ENCODE measurements at regions not wholly inside any gene's neighbourhood (a gene's known extent, or its start where the extent isn't known, plus 50 kb on each side); places are given as distances from the start of the nearest gene placed in this dataset.

DNA sequence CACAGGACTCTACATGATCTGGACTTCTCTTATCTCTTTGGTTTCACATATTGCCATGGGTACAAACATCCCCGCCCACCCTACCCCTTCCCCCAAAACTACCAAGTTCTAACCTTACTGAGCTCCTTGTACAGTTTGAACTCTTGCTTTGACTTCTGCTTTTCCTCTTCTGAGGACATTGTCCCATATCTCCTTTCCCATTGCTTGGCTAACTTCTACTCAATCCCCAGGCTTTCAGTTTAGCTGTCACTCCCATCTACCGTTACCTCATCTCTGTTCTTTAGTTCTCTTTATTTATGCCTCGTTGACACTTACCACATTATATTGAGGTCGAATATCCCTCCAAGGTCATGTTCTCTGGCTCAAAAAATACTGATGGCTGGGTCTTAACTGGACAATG is 393.5 kb upstream of the CADM1 start:
- DNase-seq (ENCODE audit: low read depth): no peak

DNA sequence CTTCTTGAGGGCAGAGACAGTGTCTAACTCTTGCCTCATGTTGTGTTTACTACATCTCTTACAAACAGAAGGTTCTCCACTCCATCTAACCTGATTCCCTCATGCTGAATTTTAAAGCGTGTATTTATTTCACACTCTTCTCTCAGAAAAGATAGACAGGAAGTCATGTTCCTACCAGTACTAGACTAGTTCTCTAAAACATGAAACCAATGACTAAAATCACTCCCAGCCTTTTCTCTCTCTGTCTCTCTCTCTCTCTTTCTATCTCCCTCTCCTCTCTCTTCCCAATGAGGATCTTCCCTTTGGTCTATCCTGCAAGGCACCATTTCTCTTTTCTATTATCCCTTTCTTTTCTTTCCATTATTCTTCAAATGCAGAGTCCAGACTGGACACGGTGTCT is 391.9 kb upstream of the CADM1 start:
- no peak for DNase-seq (ENCODE audit: low read depth)

DNA sequence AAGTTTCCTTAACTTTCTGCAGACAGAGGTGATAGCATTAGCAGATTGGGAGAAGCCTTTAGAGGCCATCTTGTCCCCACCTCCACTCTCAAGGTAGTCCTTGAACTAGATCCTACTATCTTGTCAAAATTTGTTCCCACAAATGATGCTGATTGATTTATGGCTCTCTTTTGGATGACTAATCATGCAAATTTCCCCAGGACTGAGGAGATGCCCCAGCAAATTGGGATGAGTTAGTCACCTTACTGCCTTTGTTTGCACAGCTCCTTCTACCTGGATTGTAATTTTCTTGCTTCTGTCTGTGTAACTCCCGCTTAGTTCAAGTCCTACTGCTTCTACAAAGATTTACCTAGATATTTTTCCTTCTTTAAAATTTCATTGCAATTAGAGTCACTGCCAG is 391.4 kb upstream of the CADM1 start:
- DNase-seq (ENCODE audit: low read depth): no peak

DNA sequence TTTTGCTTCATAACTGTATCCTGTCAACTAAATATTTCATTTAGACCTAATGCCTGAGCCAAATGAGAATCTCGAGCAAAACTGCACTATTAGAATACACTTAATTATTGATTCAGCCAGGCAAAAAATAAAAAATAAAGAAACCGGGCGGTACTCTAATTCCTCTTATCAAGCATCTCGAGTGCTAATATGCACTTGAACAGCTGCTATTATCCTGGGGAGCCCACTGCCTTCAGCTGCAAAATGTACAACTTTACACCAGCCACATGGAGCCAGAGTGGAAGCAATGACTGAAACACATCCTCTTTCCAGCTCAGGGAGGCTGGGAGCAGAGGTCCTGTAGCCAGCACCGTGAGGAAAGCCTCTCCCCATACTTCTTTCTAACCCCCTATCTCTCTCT is 390.0 kb upstream of the CADM1 start:
- DNase-seq (ENCODE audit: low read depth): no peak

DNA sequence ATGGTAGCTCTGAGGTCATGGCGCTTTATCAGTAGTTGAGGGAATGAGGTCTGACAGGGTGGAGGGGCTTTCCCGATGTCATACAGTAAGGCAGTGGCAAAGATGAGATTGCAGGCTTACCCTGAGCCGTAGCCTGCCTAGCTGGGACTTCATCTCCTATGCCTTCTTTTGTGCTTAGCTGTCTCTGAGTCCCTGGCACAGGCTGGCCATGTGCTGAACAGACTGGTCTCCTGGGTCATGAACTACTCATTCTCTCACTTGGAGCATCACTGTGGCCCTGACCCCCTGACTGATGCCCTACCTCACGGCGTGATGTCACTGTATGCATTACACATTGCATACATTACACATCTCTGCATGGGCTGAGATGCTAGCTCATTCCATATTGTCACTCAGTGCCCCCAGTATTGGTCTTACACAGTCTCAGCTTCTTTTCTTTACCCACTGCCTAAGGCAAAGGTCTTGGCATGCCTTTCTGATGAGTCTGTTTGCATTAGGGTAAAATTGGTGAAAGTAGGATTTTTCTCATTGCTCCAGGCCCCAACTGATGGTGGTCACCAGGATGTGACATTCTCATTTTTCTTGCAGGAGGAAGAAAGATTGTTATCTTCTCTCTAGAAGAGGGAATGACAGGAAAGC is 389.4 kb upstream of the CADM1 start:
- no peak for DNase-seq (ENCODE audit: low read depth)

DNA sequence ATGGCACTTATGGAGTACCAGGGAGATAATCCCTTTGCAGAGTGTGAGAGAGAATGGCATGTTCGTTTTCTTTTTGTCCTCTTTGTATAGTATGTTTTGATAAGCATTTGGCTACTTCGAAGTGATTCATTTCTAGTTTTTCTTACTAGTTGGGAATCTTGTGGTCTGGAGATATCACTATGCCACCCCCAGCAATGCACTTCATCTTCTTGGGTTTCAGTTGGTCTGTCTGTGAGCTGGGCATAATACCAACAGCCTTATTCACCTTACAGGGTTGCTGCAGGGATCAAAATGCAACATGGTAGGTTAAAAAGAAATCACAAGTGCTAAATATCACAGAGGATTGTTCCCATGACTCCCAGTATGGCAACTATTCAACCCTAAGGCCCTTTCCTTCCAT is 387.8 kb upstream of the CADM1 start:
- DNase-seq (ENCODE audit: low read depth): no peak

DNA sequence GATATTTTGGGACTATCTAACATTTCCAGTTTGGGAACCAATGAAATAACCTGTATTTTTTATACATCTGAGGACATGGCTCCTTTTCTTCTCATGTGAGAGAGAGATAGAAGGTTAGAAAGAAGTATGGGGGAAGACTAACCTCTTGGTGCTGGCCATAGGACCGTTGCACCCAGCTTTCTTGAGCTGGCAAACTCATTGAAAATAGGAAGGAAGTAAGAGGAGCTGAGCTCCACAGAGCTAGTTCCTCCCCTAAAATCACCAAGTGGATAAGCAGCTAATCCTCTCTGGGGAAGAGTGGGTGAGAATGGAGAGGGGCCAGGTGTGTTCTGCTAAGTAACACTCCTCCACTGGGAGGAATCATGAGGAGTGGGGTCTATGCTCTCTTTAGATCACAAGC is 387.4 kb upstream of the CADM1 start:
- DNase-seq (ENCODE audit: low read depth): no peak

DNA sequence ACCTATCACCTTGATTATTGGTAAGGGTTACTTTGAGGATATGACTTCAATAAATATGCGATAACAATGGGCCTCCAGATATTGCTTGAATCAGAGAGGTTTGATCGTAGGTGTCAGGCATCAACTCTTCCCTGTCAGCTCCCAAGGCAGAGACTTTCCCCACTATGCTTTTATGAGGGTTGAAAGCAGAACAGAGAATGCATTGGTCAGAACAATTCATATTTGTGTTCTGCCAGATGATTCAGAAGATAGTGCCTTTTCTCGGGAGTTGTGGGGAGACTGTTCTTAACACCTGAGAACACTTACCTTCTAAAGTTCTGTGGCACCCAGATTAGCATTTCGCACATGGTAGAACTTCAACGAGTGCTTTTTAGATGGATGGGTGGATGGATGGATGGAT is 386.3 kb upstream of the CADM1 start:
- no peak for DNase-seq (ENCODE audit: low read depth)

DNA sequence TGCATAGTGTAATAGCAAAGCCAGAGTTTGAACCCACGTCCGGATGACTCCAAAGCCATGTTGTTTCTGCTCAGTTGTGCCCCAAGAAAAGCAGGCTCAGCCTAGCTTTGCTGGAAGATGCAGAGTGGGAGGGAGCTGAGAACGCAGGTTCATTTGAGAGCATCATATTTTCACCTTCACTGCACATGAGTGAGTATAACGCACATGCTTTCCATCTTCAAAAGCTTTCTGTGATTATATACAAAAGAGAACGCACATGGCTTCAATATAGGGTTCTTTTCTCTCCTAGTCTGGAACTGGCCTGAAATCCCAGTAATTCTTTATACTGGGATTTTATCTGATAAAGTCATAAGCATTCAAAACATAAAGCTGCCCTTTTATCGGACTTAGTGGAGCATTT is 385.5 kb upstream of the CADM1 start:
- DNase-seq (ENCODE audit: low read depth): no peak

DNA sequence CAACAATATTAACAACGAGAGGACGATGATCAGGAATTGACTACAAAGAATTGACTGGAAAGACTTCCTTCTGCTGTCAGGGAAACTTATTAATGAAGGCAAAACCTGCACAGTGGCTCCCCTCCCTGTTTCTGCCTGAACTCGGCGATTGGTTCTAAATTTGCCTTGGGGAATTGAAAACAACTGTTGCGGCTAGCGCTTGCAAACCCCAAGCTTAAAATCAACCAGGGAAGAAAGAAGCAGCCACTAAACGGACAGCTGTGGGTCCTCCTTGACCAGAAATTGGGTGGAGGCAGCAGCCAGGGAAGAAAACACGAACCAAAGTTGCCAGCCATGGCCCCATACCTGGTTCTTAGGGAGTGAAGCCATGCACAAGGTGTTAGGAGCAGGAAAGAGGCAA is 383.5 kb upstream of the CADM1 start:
- DNase-seq (ENCODE audit: low read depth): no peak

DNA sequence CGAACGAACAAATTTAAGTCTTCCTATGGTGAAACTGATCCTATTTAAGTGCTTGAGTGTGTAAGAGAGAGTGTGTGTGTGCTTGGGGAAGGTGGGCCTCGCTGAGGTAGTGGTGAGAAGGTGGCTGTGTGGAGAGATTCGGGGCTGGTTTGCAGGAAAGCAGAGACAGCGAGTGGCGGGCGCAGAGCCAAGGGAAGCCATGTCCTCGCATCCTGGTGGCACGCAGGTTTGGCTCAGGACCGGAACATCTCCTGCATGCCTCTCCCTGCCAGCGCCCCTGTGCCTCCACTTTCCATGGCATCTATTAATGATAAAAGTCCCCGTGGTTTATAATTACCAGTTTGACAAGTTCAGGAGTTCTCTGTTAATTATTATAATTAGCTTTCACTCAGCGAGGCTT is 383.1 kb upstream of the CADM1 start:
- no peak for DNase-seq (ENCODE audit: low read depth)

DNA sequence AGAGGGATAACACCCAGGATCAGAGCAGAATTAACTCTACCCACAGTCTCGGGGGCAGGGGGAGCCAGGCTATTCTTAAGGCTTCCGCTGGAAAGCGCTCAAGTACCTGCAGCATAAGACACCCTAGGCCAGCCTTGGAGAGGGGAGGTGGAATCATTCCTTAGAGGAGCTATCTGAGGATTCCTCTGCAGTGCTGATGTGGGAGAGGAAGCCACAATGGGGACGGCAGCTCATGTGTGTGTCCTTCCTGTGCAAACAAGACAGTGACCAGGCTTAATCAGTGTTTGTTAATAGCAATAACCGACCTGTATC is 382.2 kb upstream of the CADM1 start:
- DNase-seq (ENCODE audit: low read depth): no peak

DNA sequence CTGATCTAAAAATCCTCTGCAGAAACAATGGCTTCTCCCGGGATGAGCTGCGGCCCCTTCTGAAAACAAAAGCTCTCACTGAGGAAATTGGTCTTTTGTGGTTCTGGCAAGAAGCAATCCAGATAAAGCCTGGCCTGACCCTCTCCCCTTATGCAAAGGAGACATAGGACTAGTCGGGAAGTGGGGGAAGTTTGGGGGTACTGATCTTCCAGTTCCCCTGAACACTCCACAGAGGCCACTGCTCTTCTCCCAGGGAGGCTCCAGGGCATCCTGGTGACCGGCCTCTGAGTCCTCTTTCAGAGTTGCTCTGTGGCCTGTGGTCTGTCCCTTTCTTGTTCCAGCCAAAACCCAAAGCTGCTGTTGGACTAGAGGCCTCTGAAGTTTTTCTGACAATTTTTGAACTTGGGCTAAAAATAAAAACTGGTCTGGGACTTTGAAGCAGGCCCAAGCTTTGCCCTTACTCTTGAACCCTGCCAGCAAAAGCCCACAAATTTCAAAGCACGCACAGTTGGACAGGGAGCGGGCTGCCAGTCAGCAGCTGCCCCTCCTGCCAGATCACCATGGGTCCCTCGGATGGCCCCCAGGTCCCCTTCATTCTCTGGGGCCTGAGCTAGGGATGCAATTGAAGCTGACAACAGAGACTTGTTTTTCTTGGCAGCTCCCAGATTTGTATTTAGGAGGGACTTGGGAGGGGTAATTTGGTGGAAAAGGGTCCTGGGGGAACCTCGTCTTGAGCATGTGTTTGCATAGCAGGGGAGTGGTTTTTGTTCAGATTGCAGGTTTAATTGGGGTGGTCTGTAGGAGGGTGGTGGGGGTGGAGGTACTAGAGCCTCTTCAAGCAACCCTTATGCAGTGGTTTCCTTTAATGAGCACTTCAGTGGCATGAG is 381.6 kb upstream of the CADM1 start:
- no peak for DNase-seq (ENCODE audit: low read depth)

DNA sequence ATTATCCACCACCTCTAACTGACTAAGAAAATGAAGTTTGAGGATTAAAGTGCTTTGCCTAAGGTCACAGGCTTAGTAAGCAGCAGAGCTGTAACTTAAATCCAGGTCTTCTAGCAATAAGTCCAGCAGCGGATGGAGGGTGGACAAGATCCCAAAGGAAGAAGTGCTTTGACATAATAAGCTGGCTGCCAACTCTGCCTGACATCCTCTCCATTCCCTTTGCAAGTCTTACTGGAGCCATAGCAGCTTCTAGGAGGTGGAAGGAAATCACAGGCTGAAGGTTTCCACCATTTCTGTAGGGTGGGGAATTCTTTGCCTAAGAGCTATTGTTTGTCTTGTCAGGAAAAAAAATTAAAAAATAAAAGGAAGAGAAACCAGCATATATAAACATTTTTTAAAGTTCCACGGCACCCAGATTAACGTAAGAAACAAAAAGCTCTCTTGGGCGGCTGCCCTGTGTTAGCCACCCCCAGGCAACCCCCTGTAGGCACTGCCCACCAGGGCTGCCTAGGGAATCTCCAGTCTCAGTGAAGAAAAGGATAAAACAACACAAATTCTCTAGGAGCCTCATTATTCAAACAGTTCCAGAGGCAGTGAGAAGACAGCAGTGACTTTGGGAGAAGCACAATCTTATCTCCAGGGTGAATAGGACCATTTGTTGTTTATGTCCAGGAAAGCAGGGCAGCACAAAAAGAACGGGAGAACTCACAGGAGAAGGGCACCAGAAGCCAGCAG is 380.8 kb upstream of the CADM1 start:
- no peak for DNase-seq (ENCODE audit: low read depth)

DNA sequence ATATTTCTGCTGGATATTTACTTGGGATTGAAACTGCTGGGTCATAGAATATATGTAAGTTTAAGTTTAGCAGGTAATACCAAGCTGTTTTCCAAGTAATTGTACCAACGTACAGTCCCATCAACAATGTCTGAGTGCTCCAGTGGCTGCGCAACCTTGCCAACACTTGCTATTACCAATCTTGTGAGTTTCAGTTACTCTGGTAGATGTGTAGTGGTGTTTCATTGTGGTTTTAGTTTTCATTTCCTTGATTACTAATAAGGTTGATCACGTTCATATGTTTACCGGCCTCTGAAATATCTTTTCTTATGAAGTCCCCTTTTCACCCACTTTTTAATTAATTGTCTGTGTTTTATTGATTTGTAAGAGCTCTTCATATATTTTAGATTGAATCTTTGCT is 370.6 kb upstream of the CADM1 start:
- no peak for DNase-seq (ENCODE audit: low read depth)

DNA sequence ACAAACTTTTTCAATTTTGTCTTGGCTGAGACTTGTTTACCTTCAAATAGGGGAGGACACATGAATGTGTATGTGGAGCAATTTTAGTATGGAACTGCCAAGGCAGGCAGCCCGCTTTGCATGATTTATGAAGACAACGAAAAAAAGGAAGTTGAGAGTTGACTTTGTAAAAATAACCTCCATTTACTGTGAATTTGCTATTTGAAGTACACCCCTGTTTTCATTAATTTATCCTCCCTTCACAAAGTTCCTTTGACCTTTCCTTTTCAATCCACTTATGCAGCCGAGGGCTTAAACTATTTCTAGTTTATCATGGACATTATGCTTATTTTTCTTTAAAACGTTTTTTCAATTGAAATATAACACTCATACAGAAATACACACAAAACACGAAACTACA is 369.6 kb upstream of the CADM1 start:
- no peak for DNase-seq (ENCODE audit: low read depth)

DNA sequence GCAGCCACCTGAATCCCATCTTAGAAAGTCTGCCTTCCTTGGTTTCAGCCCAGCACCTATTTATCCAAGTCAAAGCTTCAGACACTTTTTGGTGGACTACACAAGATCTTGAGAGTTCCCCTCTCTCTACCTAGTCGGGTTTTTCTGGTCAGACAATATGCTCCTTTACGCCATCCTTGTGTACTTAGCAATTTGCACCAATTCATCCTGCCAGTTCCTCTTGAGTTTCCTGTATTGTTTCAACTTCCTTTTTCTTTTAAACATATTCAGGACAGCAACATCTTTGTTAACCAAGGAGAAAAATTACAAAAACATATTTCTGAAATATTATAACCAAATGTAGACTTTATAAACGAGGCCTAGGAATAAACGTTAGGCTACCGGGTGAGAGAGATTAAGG is 368.2 kb upstream of the CADM1 start:
- DNase-seq (ENCODE audit: low read depth): no peak

DNA sequence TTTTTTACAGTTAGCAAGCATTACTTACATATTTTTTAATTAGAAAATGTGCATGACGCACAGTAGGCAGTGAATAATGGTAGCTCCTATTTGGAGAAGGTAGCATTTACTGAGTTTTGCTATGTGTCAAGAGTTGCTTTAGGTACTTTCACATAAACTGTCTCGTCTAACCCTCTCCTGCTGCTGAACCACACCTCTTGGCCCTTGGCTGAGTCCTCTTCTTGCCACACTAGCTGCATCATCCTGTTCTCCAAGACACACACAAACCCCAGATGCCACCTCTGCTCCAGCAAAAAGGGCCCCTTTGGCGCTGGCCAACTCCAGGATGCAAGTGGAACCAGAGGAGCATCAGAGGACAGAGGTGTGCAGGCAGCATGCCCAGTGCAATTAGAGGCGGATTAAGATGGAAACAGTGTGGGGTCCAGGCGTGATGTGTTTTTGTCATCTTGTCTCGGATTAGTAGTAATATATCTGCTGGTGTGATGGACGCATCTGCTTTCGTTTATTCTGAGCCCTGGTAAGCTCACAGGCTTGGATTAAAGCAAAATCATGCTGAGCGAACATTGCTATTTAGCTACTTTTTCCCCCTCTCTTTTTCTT is 367.0 kb upstream of the CADM1 start:
- DNase-seq (ENCODE audit: low read depth): no peak

DNA sequence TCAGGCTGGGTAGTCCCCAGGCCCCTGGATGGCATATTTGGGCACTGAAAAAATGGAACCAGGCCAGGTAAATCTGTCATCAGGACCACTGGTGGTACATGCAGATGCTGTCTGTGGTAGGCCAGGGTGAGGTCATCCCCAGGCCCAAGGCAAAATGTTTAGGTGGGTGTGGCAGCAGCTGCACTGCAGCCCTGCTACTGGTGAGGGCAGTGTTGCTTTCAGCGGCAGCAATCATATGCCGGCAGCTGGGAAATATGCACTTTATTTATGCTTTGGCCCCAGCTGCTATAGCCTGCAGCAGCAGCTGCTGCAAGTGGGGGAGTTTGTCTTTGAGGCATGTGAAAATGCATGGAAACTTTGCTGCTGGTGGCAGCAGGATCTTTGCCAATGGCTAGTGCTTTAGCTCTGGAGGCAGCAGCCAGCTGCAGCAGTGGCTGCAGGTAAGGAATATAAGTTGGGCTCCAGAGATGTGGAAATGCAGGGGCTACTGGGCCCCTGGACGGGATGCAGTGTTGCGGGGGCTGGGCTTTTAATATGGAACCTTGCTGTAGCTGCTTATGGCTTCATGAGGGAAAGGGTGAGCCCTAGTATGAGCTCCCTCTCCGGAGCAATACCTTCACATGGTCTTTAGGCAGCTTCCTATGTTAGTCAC is 365.7 kb upstream of the CADM1 start:
- DNase-seq (ENCODE audit: low read depth): no peak

DNA sequence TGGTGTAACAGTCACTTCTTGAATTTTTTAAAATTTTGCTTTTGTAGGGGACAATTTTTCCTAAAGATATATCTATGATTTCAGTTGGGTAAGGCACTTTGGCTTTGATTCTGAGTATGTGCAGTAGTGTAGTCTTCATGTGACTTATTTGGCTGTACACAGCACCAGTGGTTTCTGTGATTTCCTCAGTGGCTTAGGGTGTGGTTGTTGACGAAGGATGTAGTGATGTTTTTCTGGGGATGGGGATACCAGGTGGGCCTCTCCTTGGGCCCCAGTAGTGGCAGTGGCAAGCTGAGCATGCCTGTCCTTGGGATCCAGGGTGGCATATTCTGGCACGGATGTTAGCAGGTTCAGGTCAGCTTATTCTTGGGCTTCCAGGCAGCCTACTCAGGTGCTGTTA is 364.9 kb upstream of the CADM1 start:
- DNase-seq (ENCODE audit: low read depth): no peak

DNA sequence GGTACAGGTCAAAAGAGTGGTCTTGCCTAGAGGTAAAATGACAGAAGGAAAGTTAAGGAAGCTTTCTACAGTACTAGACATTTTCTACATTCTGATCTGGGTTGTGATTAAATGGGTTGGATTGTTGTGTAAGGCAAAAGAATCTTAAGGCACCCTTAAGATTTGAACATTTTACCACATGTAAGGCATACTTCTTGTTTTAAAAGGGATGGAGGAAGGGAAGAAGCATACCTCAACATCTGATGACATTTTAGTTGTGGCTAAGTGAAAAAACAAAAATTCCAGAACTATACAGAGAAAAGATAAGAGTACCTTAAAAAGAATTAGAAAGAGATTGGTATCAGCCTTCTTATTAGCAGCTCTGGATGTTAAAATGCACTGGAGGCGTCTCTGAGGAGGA is 356.0 kb upstream of the CADM1 start:
- DNase-seq (ENCODE audit: low read depth): no peak

DNA sequence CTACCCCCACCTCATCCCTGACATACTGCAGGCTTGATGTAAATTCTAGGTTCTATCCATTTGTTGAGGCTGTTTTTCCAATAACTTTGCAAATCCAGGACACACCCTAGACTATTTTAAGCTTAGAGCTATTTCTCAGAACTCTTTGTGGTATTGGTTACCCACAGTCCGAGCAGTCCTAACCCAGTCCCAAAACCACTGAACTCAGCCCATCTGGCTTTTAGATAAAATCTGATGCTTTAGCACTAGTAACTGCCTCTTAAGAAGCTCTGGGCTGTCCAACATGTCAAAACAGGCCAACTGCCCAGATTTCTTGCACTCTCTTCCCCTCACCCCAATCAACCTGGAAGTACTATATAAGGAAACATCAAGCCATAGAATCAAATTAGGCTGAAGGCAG is 344.4 kb upstream of the CADM1 start:
- DNase-seq (ENCODE audit: low read depth): no peak

DNA sequence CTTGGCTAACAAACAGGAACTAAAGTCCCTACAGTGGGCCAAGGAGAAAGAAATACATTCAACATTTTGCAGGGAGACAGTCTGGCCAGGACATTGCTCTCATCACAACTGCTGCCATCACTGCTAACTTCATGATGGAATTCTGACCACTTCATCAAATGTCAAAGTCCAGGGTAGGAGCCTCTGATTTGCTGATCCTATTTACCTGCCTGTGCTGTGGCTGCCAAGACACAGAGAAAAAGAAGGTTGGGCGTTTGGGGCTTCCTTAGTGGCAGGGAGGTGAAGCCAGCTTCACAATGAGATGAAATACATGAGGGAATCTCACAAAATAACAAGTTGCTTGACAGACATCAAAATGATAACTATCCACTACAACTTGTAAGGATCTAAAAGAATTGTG is 343.9 kb upstream of the CADM1 start:
- DNase-seq (ENCODE audit: low read depth): no peak
